H9 (cell line): ENCODE measurements at regions not wholly inside any gene's neighbourhood (a gene's known extent, or its start where the extent isn't known, plus 50 kb on each side); places are given as distances from the start of the nearest gene placed in this dataset.

Source experiments
- DNase-seq: peaks from one replicate; pipeline ENCODE4 v3.0.0-alpha.2; 2017
- H2AFZ ChIP-seq: one replicate; pipeline ENCODE4 v1.6.1; 2013; ENCODE audit warnings: mild to moderate bottlenecking, low read length, control low read depth, moderate library complexity
- H2AK5ac ChIP-seq: 2 replicates; pipeline ENCODE4 v1.6.1; 2013; ENCODE audit warnings: low read length, control low read depth, mixed read lengths; ENCODE audit not compliant: insufficient read length
- H2BK120ac ChIP-seq: one replicate; pipeline ENCODE4 v1.6.1; 2013; ENCODE audit warnings: low read depth, mild to moderate bottlenecking, low read length, control low read depth, inconsistent platforms; ENCODE audit not compliant: poor library complexity, severe bottlenecking
- H2BK12ac ChIP-seq: 2 replicates; pipeline ENCODE4 v1.6.1; 2013; ENCODE audit warnings: low read length, control low read depth, mixed read lengths, low read depth; ENCODE audit not compliant: insufficient read length
- H2BK15ac ChIP-seq: 2 replicates; pipeline ENCODE4 v1.6.1; 2013; ENCODE audit warnings: low read depth, low read length, control low read depth
- H2BK20ac ChIP-seq: one replicate; pipeline ENCODE4 v1.6.1; 2013; ENCODE audit warnings: low read depth, mild to moderate bottlenecking, low read length, control low read depth, inconsistent platforms; ENCODE audit not compliant: poor library complexity, severe bottlenecking
- H2BK5ac ChIP-seq: 2 replicates; pipeline ENCODE4 v1.6.1; 2013; ENCODE audit warnings: low read length, control low read depth, mixed read lengths; ENCODE audit not compliant: insufficient read length
- H3K14ac ChIP-seq: 2 replicates; pipeline ENCODE4 v1.6.1; 2013; ENCODE audit warnings: low read length, control low read depth; ENCODE audit not compliant: insufficient read depth
- H3K18ac ChIP-seq: 2 replicates; pipeline ENCODE4 v1.6.1; 2013; ENCODE audit warnings: low read depth, mild to moderate bottlenecking, mixed read lengths, low read length, control low read depth; ENCODE audit not compliant: insufficient read length
- H3K23ac ChIP-seq: 2 replicates; pipeline ENCODE4 v1.6.1; 2013; ENCODE audit warnings: low read length, control low read depth, mixed read lengths, low read depth; ENCODE audit not compliant: insufficient read length
- H3K23me2 ChIP-seq: 2 replicates; pipeline ENCODE4 v1.6.1; 2013; ENCODE audit warnings: low read depth, mild to moderate bottlenecking, mixed read lengths, low read length, control low read depth; ENCODE audit not compliant: insufficient read length, poor library complexity, severe bottlenecking
- H3K27ac ChIP-seq: 2 replicates; pipeline ENCODE4 v1.5.1; 2013; ENCODE audit warnings: low read length, control low read depth, mixed read lengths, low read depth; ENCODE audit not compliant: insufficient read length
- H3K27me3 ChIP-seq: 2 replicates; pipeline ENCODE4 v1.6.1; 2013; ENCODE audit warnings: low read length, control low read depth, inconsistent platforms; ENCODE audit not compliant: insufficient read depth
- H3K4ac ChIP-seq: 2 replicates; pipeline ENCODE4 v1.6.1; 2013; ENCODE audit warnings: low read depth, mild to moderate bottlenecking, control low read depth, inconsistent platforms, low read length, moderate library complexity
- H3K4me1 ChIP-seq: 2 replicates; pipeline ENCODE4 v1.6.1; 2013; ENCODE audit warnings: low read length, control low read depth, inconsistent platforms; ENCODE audit not compliant: insufficient read depth
- H3K4me2 ChIP-seq: 2 replicates; pipeline ENCODE4 v1.6.1; 2013; ENCODE audit warnings: low read length, control low read depth, mixed read lengths; ENCODE audit not compliant: insufficient read length, insufficient read depth
- H3K56ac ChIP-seq: 2 replicates; pipeline ENCODE4 v1.6.1; 2013; ENCODE audit warnings: low read depth, mild to moderate bottlenecking, mixed read lengths, low read length, control low read depth; ENCODE audit not compliant: insufficient read length
- H3K79me1 ChIP-seq: 2 replicates; pipeline ENCODE4 v1.6.1; 2013; ENCODE audit warnings: low read depth, mild to moderate bottlenecking, moderate library complexity, low read length, control low read depth, inconsistent platforms; ENCODE audit not compliant: insufficient read depth, poor library complexity, severe bottlenecking
- H3K79me2 ChIP-seq: 2 replicates; pipeline ENCODE4 v1.6.1; 2013; ENCODE audit warnings: low read length, control low read depth, inconsistent platforms; ENCODE audit not compliant: insufficient read depth
- H3K9ac ChIP-seq: 2 replicates; pipeline ENCODE4 v1.6.1; 2013; ENCODE audit warnings: low read length, control low read depth, mixed read lengths; ENCODE audit not compliant: insufficient read length; ENCODE audit errors: extremely low read depth
- H3K9me3 ChIP-seq: one replicate; pipeline ENCODE4 v1.6.1; 2013; ENCODE audit warnings: low read depth, low read length, inconsistent platforms; ENCODE audit not compliant: control insufficient read depth
- H3T11ph ChIP-seq: one replicate; pipeline ENCODE4 v1.6.1; 2013; ENCODE audit warnings: mild to moderate bottlenecking, low read length, control low read depth, inconsistent platforms
- H4K20me1 ChIP-seq: one replicate; pipeline ENCODE4 v1.6.1; 2013; ENCODE audit not compliant: control insufficient read depth, insufficient read length, insufficient read depth
- H4K5ac ChIP-seq: 2 replicates; pipeline ENCODE4 v1.6.1; 2013; ENCODE audit warnings: low read depth, mild to moderate bottlenecking, mixed read lengths, low read length, control low read depth; ENCODE audit not compliant: insufficient read length
- H4K8ac ChIP-seq: replicated peaks from 2 replicates; pipeline ENCODE4 v1.6.1; 2013; ENCODE audit warnings: low read length, control low read depth, mixed read lengths, low read depth; ENCODE audit not compliant: insufficient read length
- H4K91ac ChIP-seq: 2 replicates; pipeline ENCODE4 v1.6.1; 2013; ENCODE audit warnings: low read depth, mild to moderate bottlenecking, moderate library complexity, mixed read lengths, low read length, control low read depth; ENCODE audit not compliant: insufficient read length
- H3K27ac Mint-ChIP-seq, 3 experiments: 2 replicates in 2 of 3; 3 replicates in 1 of 3; pipeline ENCODE4 v1.8.0; 2020 to 2021; ENCODE audit warnings: mixed read lengths in 3 of 3, mild to moderate bottlenecking in 1 of 3, moderate library complexity in 1 of 3
- H3K27me3 Mint-ChIP-seq: 2 replicates; pipeline ENCODE4 v1.8.0; 2021; ENCODE audit warnings: low read depth, mild to moderate bottlenecking, moderate library complexity, mixed read lengths
- H3K36me3 Mint-ChIP-seq, 3 experiments: 2 replicates in 2 of 3; 3 replicates in 1 of 3; pipeline ENCODE4 v1.8.0; 2020 to 2021; ENCODE audit warnings: low read depth in 3 of 3, mixed read lengths in 3 of 3; ENCODE audit not compliant: insufficient read depth in 1 of 3
- H3K4me1 Mint-ChIP-seq, 2 experiments: 2 replicates each; pipeline ENCODE4 v1.8.0; 2020; ENCODE audit warnings: mixed read lengths in 2 of 2
- H3K4me3 Mint-ChIP-seq, 2 experiments: 2 replicates in 1 of 2; 3 replicates in 1 of 2; pipeline ENCODE4 v1.8.0; 2020 to 2021; ENCODE audit warnings: mild to moderate bottlenecking in 2 of 2, mixed read lengths in 2 of 2, moderate library complexity in 1 of 2
- H3K9me3 Mint-ChIP-seq, 2 experiments: 2 replicates in 1 of 2; 3 replicates in 1 of 2; pipeline ENCODE4 v1.8.0; 2020; ENCODE audit warnings: mild to moderate bottlenecking in 2 of 2, mixed read lengths in 2 of 2, moderate library complexity in 1 of 2
- CTCF ChIP-seq: fragments of 200-600 bp; sonication (generic); conservative IDR thresholded peaks from 3 replicates; pipeline ENCODE4 v1.8.0; 2021; ENCODE audit warnings: antibody characterized with exemption, mild to moderate bottlenecking
- WGBS: extraction: QIAGEN DNeasy Blood & Tissue Kit; methylation state at CpG from one replicate; pipeline ENCODE4 v1.1.7; 2013; ENCODE audit warnings: missing lambda C conversion rate, low lambda C conversion rate, mixed read lengths; ENCODE audit not compliant: insufficient read length; ENCODE audit errors: extremely low coverage; 5-methylcytosine and 5-hydroxymethylcytosine counted together

GRCh38 chr13:73231471-73231870 lies 172.7 kb downstream of the KLF5 start:
- Histone ChIP-seq H2BK5ac (no peak overlapping the region), H2BK12ac (no peak overlapping the region), H3K9me3 (no peaks in the 10 kb centered on the region), H3T11ph (no peak overlapping the region), H3K27ac (no peak overlapping the region), H3K23me2 (no peaks in the 10 kb centered on the region), H4K91ac (no peak overlapping the region), H3K9ac (no peak overlapping the region), H3K4me1 (no peaks in the 10 kb centered on the region), H3K4ac (no peak overlapping the region), H2AK5ac (no peak overlapping the region), H4K8ac (no peak overlapping the region), H2AFZ (no peak overlapping the region), H3K4me2 (no peak overlapping the region), H3K14ac (no peak overlapping the region), H3K27me3 (no peaks in the 10 kb centered on the region), H3K79me1 (no peaks in the 10 kb centered on the region), H2BK120ac (no peak overlapping the region), H2BK20ac (no peak overlapping the region), H2BK15ac (no peak overlapping the region), H3K18ac (no peak overlapping the region), H3K79me2 (no peaks in the 10 kb centered on the region), H4K20me1 (no peaks in the 10 kb centered on the region), H3K56ac (no peak overlapping the region), H3K23ac (no peak overlapping the region), H4K5ac (no peak overlapping the region)
- Mint-ChIP-seq H3K36me3 (no peaks in the 10 kb centered on the region), H3K9me3 (no peaks in the 10 kb centered on the region), H3K27ac (no peak overlapping the region), H3K4me3 (no peak overlapping the region), H3K27me3 (no peaks in the 10 kb centered on the region), H3K4me1 (no peaks in the 10 kb centered on the region)
- no peak for DNase-seq
- no peak for TF ChIP-seq CTCF
- WGBS: no CpG with 5 or more reads among the region's 4 CpGs
